GM23338 (cell line): ENCODE measurements at regions not wholly inside any gene's neighbourhood (a gene's known extent, or its start where the extent isn't known, plus 50 kb on each side); places are given as distances from the start of the nearest gene placed in this dataset.

Experiments
- ATAC-seq: fragments of 200-7000 bp; cut with Tn5 transposase; 3 replicates; pipeline ENCODE4 v1.9.1; 2020
- DNase-seq: peaks from one replicate; pipeline ENCODE4 v3.0.0-alpha.2; 2015; ENCODE audit warnings: low spot score
- H2AFZ ChIP-seq: fragments of 200-600 bp; sonication (generic); 2 replicates; pipeline ENCODE4 v1.8.0; 2016; ENCODE audit warnings: antibody characterized with exemption, mild to moderate bottlenecking, moderate library complexity
- H3F3A ChIP-seq: fragments of 200-600 bp; sonication (generic); replicated peaks from 2 replicates; pipeline ENCODE4 v1.8.0; 2017; ENCODE audit warnings: antibody characterized with exemption, mixed run types, low read depth
- H3K27ac ChIP-seq: fragments of 200-600 bp; sonication (generic); 2 replicates; pipeline ENCODE4 v1.6.1; 2016; ENCODE audit warnings: low read depth
- H3K27me3 ChIP-seq: fragments of 200-600 bp; sonication (generic); 2 replicates; pipeline ENCODE4 v1.8.0; 2016; ENCODE audit warnings: mild to moderate bottlenecking, mixed run types, moderate library complexity; ENCODE audit not compliant: insufficient read depth
- H3K36me3 ChIP-seq: fragments of 200-600 bp; sonication (generic); 2 replicates; pipeline ENCODE4 v1.8.0; 2016; ENCODE audit warnings: mild to moderate bottlenecking; ENCODE audit not compliant: insufficient read depth
- H3K4me1 ChIP-seq: fragments of 200-600 bp; sonication (generic); 2 replicates; pipeline ENCODE4 v1.8.0; 2016; ENCODE audit warnings: mild to moderate bottlenecking, moderate library complexity; ENCODE audit not compliant: insufficient read depth
- H3K4me2 ChIP-seq: fragments of 200-600 bp; sonication (generic); 2 replicates; pipeline ENCODE4 v1.7.1; 2017; ENCODE audit warnings: mixed run types
- H3K4me3 ChIP-seq: fragments of 200-600 bp; sonication (generic); 2 replicates; pipeline ENCODE4 v1.6.1; 2016; ENCODE audit warnings: mixed run types
- H3K79me2 ChIP-seq: fragments of 200-600 bp; sonication (generic); replicated peaks from 2 replicates; pipeline ENCODE4 v1.8.0; 2017; ENCODE audit warnings: mild to moderate bottlenecking; ENCODE audit not compliant: insufficient read depth
- H3K9me2 ChIP-seq: fragments of 200-600 bp; sonication (generic); 2 replicates; pipeline ENCODE4 v1.8.0; 2017; ENCODE audit not compliant: insufficient read depth
- H4K20me1 ChIP-seq: fragments of 200-600 bp; sonication (generic); replicated peaks from 2 replicates; pipeline ENCODE4 v1.8.0; 2017; ENCODE audit warnings: mild to moderate bottlenecking; ENCODE audit not compliant: insufficient read depth
- H3K27ac Mint-ChIP-seq: 2 replicates; pipeline ENCODE4 v1.8.0; 2020; ENCODE audit warnings: inconsistent platforms, mild to moderate bottlenecking, moderate library complexity, mixed read lengths
- H3K27me3 Mint-ChIP-seq: 3 replicates; pipeline ENCODE4 v1.8.0; 2022; ENCODE audit warnings: low read depth, mild to moderate bottlenecking, moderate library complexity, mixed read lengths, inconsistent platforms; ENCODE audit not compliant: insufficient read depth, poor library complexity
- H3K36me3 Mint-ChIP-seq: 3 replicates; pipeline ENCODE4 v1.8.0; 2021; ENCODE audit warnings: low read depth, mild to moderate bottlenecking, inconsistent platforms, moderate library complexity, mixed read lengths
- H3K4me1 Mint-ChIP-seq: 3 replicates; pipeline ENCODE4 v1.8.0; 2020; ENCODE audit warnings: mild to moderate bottlenecking, inconsistent platforms, mixed read lengths
- H3K4me3 Mint-ChIP-seq: 3 replicates; pipeline ENCODE4 v1.8.0; 2021; ENCODE audit warnings: moderate library complexity, mild to moderate bottlenecking, inconsistent platforms, mixed read lengths
- H3K9me3 Mint-ChIP-seq: 3 replicates; pipeline ENCODE4 v1.8.0; 2020; ENCODE audit warnings: moderate library complexity, mild to moderate bottlenecking, inconsistent platforms, mixed read lengths
- CREB1 ChIP-seq: fragments of 250-450 bp; sonication (Bioruptor Pico); IDR thresholded peaks from 2 replicates; pipeline ENCODE4 v1.5.0; 2020; ENCODE audit warnings: low read depth, mild to moderate bottlenecking, moderate library complexity
- EZH2 ChIP-seq: fragments of 200-600 bp; sonication (generic); IDR thresholded peaks from one replicate; pipeline ENCODE4 v1.8.0; 2017; ENCODE audit warnings: antibody characterized with exemption, mild to moderate bottlenecking, low read depth; ENCODE audit not compliant: unreplicated experiment
- EZH2phosphoT487 ChIP-seq: fragments of 200-600 bp; sonication (generic); IDR thresholded peaks from one replicate; pipeline ENCODE4 v1.8.1; 2018; ENCODE audit warnings: antibody characterized with exemption; ENCODE audit not compliant: unreplicated experiment
- JUNB ChIP-seq: IDR thresholded peaks from one replicate; pipeline ENCODE4 v1.6.1; 2016; ENCODE audit warnings: antibody characterized with exemption; ENCODE audit not compliant: unreplicated experiment
- NANOG ChIP-seq: IDR thresholded peaks from 2 replicates; pipeline ENCODE4 v1.6.1; 2016; ENCODE audit warnings: antibody characterized with exemption, borderline replicate concordance
- POLR2AphosphoS5 ChIP-seq: IDR thresholded peaks from 2 replicates; pipeline ENCODE4 v1.6.1; 2016; ENCODE audit warnings: antibody characterized with exemption, low read depth
- STAT1 ChIP-seq: IDR thresholded peaks from one replicate; pipeline ENCODE4 v1.6.1; 2016; ENCODE audit warnings: antibody characterized with exemption; ENCODE audit not compliant: unreplicated experiment
- ZNF114 ChIP-seq: fragments of 250-450 bp; sonication (Bioruptor Pico); IDR thresholded peaks from 2 replicates; pipeline ENCODE4 v1.5.0; 2020; ENCODE audit warnings: mild to moderate bottlenecking, moderate library complexity
- ZNF331 ChIP-seq: fragments of 250-450 bp; sonication (Bioruptor Pico); IDR thresholded peaks from 2 replicates; pipeline ENCODE4 v1.5.0; 2020; ENCODE audit warnings: low read depth, mild to moderate bottlenecking, moderate library complexity
- TF ChIP-seq, protein P1 (sequence below): IDR thresholded peaks from 2 replicates; pipeline ENCODE4 v1.6.1; 2016; ENCODE audit warnings: antibody characterized with exemption
- TF ChIP-seq, protein P2 (sequence below): IDR thresholded peaks from one replicate; pipeline ENCODE4 v1.6.1; 2018; ENCODE audit warnings: antibody characterized with exemption; ENCODE audit not compliant: unreplicated experiment
- TF ChIP-seq, protein P3 (sequence below), 2 experiments: fragments of 200-600 bp in 1 of 2; sonication (generic) in 1 of 2; conservative IDR thresholded peaks; 2 replicates each; pipeline versions ENCODE4 v1.5.1 to v1.6.1; 2016 to 2017; ENCODE audit warnings: antibody characterized with exemption in 2 of 2, low read depth in 2 of 2, mild to moderate bottlenecking in 2 of 2, moderate library complexity in 1 of 2
- TF ChIP-seq, protein P4 (sequence below): fragments of 250-450 bp; sonication (Bioruptor Pico); IDR thresholded peaks from 2 replicates; pipeline ENCODE4 v1.5.0; 2020; ENCODE audit warnings: mild to moderate bottlenecking, moderate library complexity

DNA sequence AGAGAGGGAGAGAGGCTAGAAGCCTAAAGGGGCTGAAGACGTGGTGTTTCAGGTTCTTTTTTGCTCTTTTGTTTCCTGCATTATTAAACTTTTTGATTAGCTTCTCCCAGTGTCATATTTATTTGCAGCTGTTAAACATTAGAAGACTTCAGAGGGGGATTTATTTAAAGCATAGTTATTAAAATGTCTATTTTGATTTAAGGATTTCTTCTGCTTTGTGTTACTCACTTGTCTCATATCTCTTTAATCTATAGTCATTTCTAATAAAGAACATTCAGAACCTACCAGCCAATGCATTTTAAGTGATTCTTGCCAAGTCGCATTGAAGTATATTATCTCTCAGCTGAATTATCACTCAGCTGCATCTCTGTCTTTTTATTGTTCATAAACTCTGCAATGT lies 152.0 kb upstream of the DYRK2 start:
- ATAC-seq (no peak), DNase-seq (no peak)
- H3K4me1 Mint-ChIP-seq: no peaks in the 10 kb centered on the region
- H3K79me2 ChIP-seq: no peaks in the 10 kb centered on the region
- H3K4me3 Mint-ChIP-seq: no peak overlapping the region
- TF ChIP-seq, protein P1, sequence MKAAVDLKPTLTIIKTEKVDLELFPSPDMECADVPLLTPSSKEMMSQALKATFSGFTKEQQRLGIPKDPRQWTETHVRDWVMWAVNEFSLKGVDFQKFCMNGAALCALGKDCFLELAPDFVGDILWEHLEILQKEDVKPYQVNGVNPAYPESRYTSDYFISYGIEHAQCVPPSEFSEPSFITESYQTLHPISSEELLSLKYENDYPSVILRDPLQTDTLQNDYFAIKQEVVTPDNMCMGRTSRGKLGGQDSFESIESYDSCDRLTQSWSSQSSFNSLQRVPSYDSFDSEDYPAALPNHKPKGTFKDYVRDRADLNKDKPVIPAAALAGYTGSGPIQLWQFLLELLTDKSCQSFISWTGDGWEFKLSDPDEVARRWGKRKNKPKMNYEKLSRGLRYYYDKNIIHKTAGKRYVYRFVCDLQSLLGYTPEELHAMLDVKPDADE: no peak
- TF ChIP-seq EZH2: no peak
- TF ChIP-seq, protein P2, sequence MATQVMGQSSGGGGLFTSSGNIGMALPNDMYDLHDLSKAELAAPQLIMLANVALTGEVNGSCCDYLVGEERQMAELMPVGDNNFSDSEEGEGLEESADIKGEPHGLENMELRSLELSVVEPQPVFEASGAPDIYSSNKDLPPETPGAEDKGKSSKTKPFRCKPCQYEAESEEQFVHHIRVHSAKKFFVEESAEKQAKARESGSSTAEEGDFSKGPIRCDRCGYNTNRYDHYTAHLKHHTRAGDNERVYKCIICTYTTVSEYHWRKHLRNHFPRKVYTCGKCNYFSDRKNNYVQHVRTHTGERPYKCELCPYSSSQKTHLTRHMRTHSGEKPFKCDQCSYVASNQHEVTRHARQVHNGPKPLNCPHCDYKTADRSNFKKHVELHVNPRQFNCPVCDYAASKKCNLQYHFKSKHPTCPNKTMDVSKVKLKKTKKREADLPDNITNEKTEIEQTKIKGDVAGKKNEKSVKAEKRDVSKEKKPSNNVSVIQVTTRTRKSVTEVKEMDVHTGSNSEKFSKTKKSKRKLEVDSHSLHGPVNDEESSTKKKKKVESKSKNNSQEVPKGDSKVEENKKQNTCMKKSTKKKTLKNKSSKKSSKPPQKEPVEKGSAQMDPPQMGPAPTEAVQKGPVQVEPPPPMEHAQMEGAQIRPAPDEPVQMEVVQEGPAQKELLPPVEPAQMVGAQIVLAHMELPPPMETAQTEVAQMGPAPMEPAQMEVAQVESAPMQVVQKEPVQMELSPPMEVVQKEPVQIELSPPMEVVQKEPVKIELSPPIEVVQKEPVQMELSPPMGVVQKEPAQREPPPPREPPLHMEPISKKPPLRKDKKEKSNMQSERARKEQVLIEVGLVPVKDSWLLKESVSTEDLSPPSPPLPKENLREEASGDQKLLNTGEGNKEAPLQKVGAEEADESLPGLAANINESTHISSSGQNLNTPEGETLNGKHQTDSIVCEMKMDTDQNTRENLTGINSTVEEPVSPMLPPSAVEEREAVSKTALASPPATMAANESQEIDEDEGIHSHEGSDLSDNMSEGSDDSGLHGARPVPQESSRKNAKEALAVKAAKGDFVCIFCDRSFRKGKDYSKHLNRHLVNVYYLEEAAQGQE: no peak
- no peak for TF ChIP-seq ZNF331
- TF ChIP-seq, protein P3, sequence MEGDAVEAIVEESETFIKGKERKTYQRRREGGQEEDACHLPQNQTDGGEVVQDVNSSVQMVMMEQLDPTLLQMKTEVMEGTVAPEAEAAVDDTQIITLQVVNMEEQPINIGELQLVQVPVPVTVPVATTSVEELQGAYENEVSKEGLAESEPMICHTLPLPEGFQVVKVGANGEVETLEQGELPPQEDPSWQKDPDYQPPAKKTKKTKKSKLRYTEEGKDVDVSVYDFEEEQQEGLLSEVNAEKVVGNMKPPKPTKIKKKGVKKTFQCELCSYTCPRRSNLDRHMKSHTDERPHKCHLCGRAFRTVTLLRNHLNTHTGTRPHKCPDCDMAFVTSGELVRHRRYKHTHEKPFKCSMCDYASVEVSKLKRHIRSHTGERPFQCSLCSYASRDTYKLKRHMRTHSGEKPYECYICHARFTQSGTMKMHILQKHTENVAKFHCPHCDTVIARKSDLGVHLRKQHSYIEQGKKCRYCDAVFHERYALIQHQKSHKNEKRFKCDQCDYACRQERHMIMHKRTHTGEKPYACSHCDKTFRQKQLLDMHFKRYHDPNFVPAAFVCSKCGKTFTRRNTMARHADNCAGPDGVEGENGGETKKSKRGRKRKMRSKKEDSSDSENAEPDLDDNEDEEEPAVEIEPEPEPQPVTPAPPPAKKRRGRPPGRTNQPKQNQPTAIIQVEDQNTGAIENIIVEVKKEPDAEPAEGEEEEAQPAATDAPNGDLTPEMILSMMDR (conservative IDR thresholded peaks at IDR 0.05; ENCODE audit: low read depth in 2 of 2): no peak
- TF ChIP-seq, protein P4, sequence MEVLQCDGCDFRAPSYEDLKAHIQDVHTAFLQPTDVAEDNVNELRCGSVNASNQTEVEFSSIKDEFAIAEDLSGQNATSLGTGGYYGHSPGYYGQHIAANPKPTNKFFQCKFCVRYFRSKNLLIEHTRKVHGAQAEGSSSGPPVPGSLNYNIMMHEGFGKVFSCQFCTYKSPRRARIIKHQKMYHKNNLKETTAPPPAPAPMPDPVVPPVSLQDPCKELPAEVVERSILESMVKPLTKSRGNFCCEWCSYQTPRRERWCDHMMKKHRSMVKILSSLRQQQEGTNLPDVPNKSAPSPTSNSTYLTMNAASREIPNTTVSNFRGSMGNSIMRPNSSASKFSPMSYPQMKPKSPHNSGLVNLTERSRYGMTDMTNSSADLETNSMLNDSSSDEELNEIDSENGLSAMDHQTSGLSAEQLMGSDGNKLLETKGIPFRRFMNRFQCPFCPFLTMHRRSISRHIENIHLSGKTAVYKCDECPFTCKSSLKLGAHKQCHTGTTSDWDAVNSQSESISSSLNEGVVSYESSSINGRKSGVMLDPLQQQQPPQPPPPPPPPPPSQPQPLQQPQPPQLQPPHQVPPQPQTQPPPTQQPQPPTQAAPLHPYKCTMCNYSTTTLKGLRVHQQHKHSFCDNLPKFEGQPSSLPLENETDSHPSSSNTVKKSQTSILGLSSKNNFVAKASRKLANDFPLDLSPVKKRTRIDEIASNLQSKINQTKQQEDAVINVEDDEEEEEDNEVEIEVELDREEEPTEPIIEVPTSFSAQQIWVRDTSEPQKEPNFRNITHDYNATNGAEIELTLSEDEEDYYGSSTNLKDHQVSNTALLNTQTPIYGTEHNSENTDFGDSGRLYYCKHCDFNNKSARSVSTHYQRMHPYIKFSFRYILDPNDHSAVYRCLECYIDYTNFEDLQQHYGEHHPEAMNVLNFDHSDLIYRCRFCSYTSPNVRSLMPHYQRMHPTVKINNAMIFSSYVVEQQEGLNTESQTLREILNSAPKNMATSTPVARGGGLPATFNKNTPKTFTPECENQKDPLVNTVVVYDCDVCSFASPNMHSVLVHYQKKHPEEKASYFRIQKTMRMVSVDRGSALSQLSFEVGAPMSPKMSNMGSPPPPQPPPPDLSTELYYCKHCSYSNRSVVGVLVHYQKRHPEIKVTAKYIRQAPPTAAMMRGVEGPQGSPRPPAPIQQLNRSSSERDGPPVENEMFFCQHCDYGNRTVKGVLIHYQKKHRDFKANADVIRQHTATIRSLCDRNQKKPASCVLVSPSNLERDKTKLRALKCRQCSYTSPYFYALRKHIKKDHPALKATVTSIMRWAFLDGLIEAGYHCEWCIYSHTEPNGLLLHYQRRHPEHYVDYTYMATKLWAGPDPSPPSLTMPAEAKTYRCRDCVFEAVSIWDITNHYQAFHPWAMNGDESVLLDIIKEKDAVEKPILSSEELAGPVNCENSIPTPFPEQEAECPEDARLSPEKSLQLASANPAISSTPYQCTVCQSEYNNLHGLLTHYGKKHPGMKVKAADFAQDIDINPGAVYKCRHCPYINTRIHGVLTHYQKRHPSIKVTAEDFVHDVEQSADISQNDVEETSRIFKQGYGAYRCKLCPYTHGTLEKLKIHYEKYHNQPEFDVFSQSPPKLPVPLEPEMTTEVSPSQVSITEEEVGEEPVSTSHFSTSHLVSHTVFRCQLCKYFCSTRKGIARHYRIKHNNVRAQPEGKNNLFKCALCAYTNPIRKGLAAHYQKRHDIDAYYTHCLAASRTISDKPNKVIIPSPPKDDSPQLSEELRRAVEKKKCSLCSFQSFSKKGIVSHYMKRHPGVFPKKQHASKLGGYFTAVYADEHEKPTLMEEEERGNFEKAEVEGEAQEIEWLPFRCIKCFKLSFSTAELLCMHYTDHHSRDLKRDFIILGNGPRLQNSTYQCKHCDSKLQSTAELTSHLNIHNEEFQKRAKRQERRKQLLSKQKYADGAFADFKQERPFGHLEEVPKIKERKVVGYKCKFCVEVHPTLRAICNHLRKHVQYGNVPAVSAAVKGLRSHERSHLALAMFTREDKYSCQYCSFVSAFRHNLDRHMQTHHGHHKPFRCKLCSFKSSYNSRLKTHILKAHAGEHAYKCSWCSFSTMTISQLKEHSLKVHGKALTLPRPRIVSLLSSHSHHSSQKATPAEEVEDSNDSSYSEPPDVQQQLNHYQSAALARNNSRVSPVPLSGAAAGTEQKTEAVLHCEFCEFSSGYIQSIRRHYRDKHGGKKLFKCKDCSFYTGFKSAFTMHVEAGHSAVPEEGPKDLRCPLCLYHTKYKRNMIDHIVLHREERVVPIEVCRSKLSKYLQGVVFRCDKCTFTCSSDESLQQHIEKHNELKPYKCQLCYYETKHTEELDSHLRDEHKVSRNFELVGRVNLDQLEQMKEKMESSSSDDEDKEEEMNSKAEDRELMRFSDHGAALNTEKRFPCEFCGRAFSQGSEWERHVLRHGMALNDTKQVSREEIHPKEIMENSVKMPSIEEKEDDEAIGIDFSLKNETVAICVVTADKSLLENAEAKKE (CRISPR knock-in tag): no peak
- no peak for TF ChIP-seq ZNF114 (CRISPR knock-in tag)
- no peak for TF ChIP-seq STAT1
- no peak for TF ChIP-seq POLR2AphosphoS5
- TF ChIP-seq NANOG: no peak
- TF ChIP-seq JUNB: no peak
- no peak for TF ChIP-seq EZH2phosphoT487
- no peak for TF ChIP-seq CREB1 (CRISPR knock-in tag)
- H3K9me3 Mint-ChIP-seq: peaks cover 14% of the 10 kb centered on the region; the same call in 2 of the 3 replicates
- no peaks in the 10 kb centered on the region for H3K36me3 ChIP-seq
- no peak overlapping the region for H2AFZ ChIP-seq
- no peak overlapping the region for H3K4me2 ChIP-seq
- no peak overlapping the region for H3K27ac Mint-ChIP-seq
- no peak overlapping the region for H3K27ac ChIP-seq
- no peaks in the 10 kb centered on the region for H3K27me3 ChIP-seq
- no peaks in the 10 kb centered on the region for H4K20me1 ChIP-seq
- H3K27me3 Mint-ChIP-seq: no peaks in the 10 kb centered on the region
- H3K4me1 ChIP-seq: no peaks in the 10 kb centered on the region
- no peaks in the 10 kb centered on the region for H3F3A ChIP-seq
- peaks cover 6% of the 10 kb centered on the region; the same call in 1 of the 3 replicates for H3K36me3 Mint-ChIP-seq
- peaks cover 15% of the 10 kb centered on the region; the same call in 1 of the 2 replicates for H3K9me2 ChIP-seq
- H3K4me3 ChIP-seq: no peak overlapping the region
